ENCODE measurements at regions not wholly inside any gene's neighbourhood (a gene's known extent, or its start where the extent isn't known, plus 50 kb on each side); places are given as distances from the start of the nearest gene placed in this dataset.

- TF ChIP-seq REST (IDR thresholded peaks at IDR 0.05; ENCODE audit: insufficient read depth in 1 of 2, low read depth in 2 of 2, low read length in 2 of 2) = no peak
- TF ChIP-seq POLR2AphosphoS5 (IDR thresholded peaks at IDR 0.05; ENCODE audit: low read depth, low read length) = no peak
- TF ChIP-seq TAF1 (IDR thresholded peaks at IDR 0.05; ENCODE audit: borderline replicate concordance, insufficient read depth, low read length) = no peak
- no peak for TF ChIP-seq SIN3A (IDR thresholded peaks at IDR 0.05; ENCODE audit: borderline replicate concordance, insufficient read depth, low read length)
- TF ChIP-seq FOXP2 (optimal IDR thresholded peaks at IDR 0.05; ENCODE audit: borderline replicate concordance, extremely low read depth, extremely low read length, insufficient read depth) = no peak
Measured at GRCh38 chr5:93850311-93850710, 108.9 kb upstream of the POU5F2 start.

- TF ChIP-seq SIN3A (IDR thresholded peaks at IDR 0.05; ENCODE audit: borderline replicate concordance, insufficient read depth, low read length) = no peak
- no peak for TF ChIP-seq FOXP2 (optimal IDR thresholded peaks at IDR 0.05; ENCODE audit: borderline replicate concordance, extremely low read depth, extremely low read length, insufficient read depth)
- no peak for TF ChIP-seq TAF1 (IDR thresholded peaks at IDR 0.05; ENCODE audit: borderline replicate concordance, insufficient read depth, low read length)
- TF ChIP-seq REST (IDR thresholded peaks at IDR 0.05; ENCODE audit: insufficient read depth in 1 of 2, low read depth in 2 of 2, low read length in 2 of 2) = no peak
- TF ChIP-seq POLR2AphosphoS5 (IDR thresholded peaks at IDR 0.05; ENCODE audit: low read depth, low read length) = no peak
Measured at GRCh38 chr5:93845376-93845775, 104.0 kb upstream of the POU5F2 start.

GRCh38 chr5:93831449-93831848 is 90.0 kb upstream of the POU5F2 start:
- TF ChIP-seq REST (IDR thresholded peaks at IDR 0.05; ENCODE audit: insufficient read depth in 1 of 2, low read depth in 2 of 2, low read length in 2 of 2) (no peak), TAF1 (IDR thresholded peaks at IDR 0.05; ENCODE audit: borderline replicate concordance, insufficient read depth, low read length) (no peak), FOXP2 (optimal IDR thresholded peaks at IDR 0.05; ENCODE audit: borderline replicate concordance, extremely low read depth, extremely low read length, insufficient read depth) (no peak), POLR2AphosphoS5 (IDR thresholded peaks at IDR 0.05; ENCODE audit: low read depth, low read length) (no peak), SIN3A (IDR thresholded peaks at IDR 0.05; ENCODE audit: borderline replicate concordance, insufficient read depth, low read length) (no peak)

GRCh38 chr5:93830893-93831292 is 89.5 kb upstream of the POU5F2 start:
- TF ChIP-seq SIN3A (IDR thresholded peaks at IDR 0.05; ENCODE audit: borderline replicate concordance, insufficient read depth, low read length) (no peak), REST (IDR thresholded peaks at IDR 0.05; ENCODE audit: insufficient read depth in 1 of 2, low read depth in 2 of 2, low read length in 2 of 2) (no peak), FOXP2 (optimal IDR thresholded peaks at IDR 0.05; ENCODE audit: borderline replicate concordance, extremely low read depth, extremely low read length, insufficient read depth) (no peak), POLR2AphosphoS5 (IDR thresholded peaks at IDR 0.05; ENCODE audit: low read depth, low read length) (no peak), TAF1 (IDR thresholded peaks at IDR 0.05; ENCODE audit: borderline replicate concordance, insufficient read depth, low read length) (no peak)

GRCh38 chr5:93829346-93829745 is 87.9 kb upstream of the POU5F2 start:
- TF ChIP-seq TAF1 (IDR thresholded peaks at IDR 0.05; ENCODE audit: borderline replicate concordance, insufficient read depth, low read length) = no peak
- no peak for TF ChIP-seq SIN3A (IDR thresholded peaks at IDR 0.05; ENCODE audit: borderline replicate concordance, insufficient read depth, low read length)
- no peak for TF ChIP-seq REST (IDR thresholded peaks at IDR 0.05; ENCODE audit: insufficient read depth in 1 of 2, low read depth in 2 of 2, low read length in 2 of 2)
- no peak for TF ChIP-seq FOXP2 (optimal IDR thresholded peaks at IDR 0.05; ENCODE audit: borderline replicate concordance, extremely low read depth, extremely low read length, insufficient read depth)
- no peak for TF ChIP-seq POLR2AphosphoS5 (IDR thresholded peaks at IDR 0.05; ENCODE audit: low read depth, low read length)

All from PFSK-1 (cell line).